ENCODE measurements at regions not wholly inside any gene's neighbourhood (a gene's known extent, or its start where the extent isn't known, plus 50 kb on each side); places are given as distances from the start of the nearest gene placed in this dataset.

GRCh38 chr1:63022319-63022718 lies 238.4 kb downstream of the ATG4C start:
- ChIA-PET RAD21 (ENCODE audit: unreplicated experiment) (no interaction called here), SMC1A (ENCODE audit: uncharacterized antibody, unreplicated experiment) (no interaction called here), CTCF (no interaction called here), POLR2A (interaction anchor here (0.7 kb wide), 1 partner anchor 81 kb away, joined by 4 read pairs; no protein-coding TSS in a partner anchor)
- intact Hi-C loops (cut with micrococcal nuclease; ENCODE audit: unreplicated experiment) (no loop called here), in situ Hi-C loops (cut with MboI) (no loop called here)
- H3K4me3 ChIP-seq: no peak overlapping the region
- 9% methylated on average over 2 of the region's 2 CpGs for WGBS (ENCODE audit: insufficient coverage, insufficient replicate concordance, low lambda C conversion rate, missing lambda C conversion rate)
- H3K27ac ChIP-seq (ENCODE audit: control insufficient read depth, insufficient read depth): no peak overlapping the region
- DNase-seq (ENCODE audit: low read depth, low spot score) (no peak), ATAC-seq (no peak), FAIRE-seq (no peak)
- BruUV-seq (replicated peaks): no TSS peak
- no peaks in the 10 kb centered on the region for H3K36me3 ChIP-seq (ENCODE audit: control insufficient read depth in 2 of 2, insufficient read depth in 2 of 2, low read length in 1 of 2)
- TF ChIP-seq BCLAF1 (IDR thresholded peaks at IDR 0.05) (no peak), PAX8 (IDR thresholded peaks at IDR 0.05) (no peak), RFX5 (IDR thresholded peaks at IDR 0.05; ENCODE audit: low read depth, low read length) (no peak), POLR2AphosphoS2 (IDR thresholded peaks at IDR 0.05; ENCODE audit: low read depth, low read length) (no peak), ATF7 (IDR thresholded peaks at IDR 0.05; ENCODE audit: low read depth) (no peak), BCL11A (IDR thresholded peaks at IDR 0.05; ENCODE audit: low read depth, low read length) (no peak), MEF2B (IDR thresholded peaks at IDR 0.05; ENCODE audit: partially characterized antibody, poor library complexity, severe bottlenecking) (no peak)
- H4K20me1 ChIP-seq (ENCODE audit: control insufficient read depth, insufficient read depth): no peaks in the 10 kb centered on the region
- H3K27me3 ChIP-seq (replicated peaks in 1 of 2; ENCODE audit: control insufficient read depth in 2 of 2, insufficient read depth in 2 of 2, low read length in 1 of 2): no peaks in the 10 kb centered on the region
- H3K4me2 ChIP-seq (ENCODE audit: control insufficient read depth, insufficient read depth): no peak overlapping the region
- no peaks in the 10 kb centered on the region for H3K79me2 ChIP-seq (ENCODE audit: control insufficient read depth, insufficient read depth, low read length)
- H2AFZ ChIP-seq (ENCODE audit: control insufficient read depth, low read depth, low read length): no peak overlapping the region
- H3K9me3 ChIP-seq (replicated peaks; ENCODE audit: control insufficient read depth, insufficient read depth, low read length): no peaks in the 10 kb centered on the region
- H3K4me1 ChIP-seq (ENCODE audit: control insufficient read depth, insufficient read depth, low read length): no peaks in the 10 kb centered on the region
- no peak overlapping the region for H3K9ac ChIP-seq (ENCODE audit: control insufficient read depth, insufficient read depth, low read length)
